GM21528 (cell line): ENCODE measurements at regions not wholly inside any gene's neighbourhood (a gene's known extent, or its start where the extent isn't known, plus 50 kb on each side); places are given as distances from the start of the nearest gene placed in this dataset.

Source experiments
- ATAC-seq: cut with Tn5 transposase; IDR thresholded peaks from one replicate; pipeline ENCODE4 v1.9.1; 2021; ENCODE audit warnings: mild to moderate bottlenecking, moderate library complexity; ENCODE audit not compliant: unreplicated experiment, low FRiP score

- no peak for ATAC-seq
Measured at GRCh38 chr10:125462845-125463244, 220.1 kb downstream of the TEX36 start.

- ATAC-seq = no peak
Measured at GRCh38 chr10:125460326-125460725, 222.6 kb downstream of the TEX36 start.

DNA sequence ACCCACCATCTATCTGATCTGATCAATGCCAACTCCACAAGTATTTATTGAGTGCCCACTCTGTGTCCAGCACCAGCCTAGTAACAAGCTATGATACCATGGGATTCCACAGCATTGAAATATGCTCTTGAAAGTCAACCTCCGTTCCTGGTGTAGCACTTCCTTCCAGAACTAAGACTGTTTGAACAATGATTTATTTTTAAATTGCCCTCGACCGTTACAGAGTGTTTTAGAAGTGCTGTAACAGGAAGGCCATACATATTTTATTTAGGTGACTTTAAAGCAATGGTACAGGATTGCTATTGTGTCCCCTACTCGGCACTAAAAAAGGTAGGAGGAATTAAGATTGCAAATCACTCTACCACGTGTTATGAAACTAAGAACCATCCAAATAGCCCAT is 225.6 kb downstream of the TEX36 start:
- no peak for ATAC-seq

- no peak for ATAC-seq
Measured at GRCh38 chr10:125455855-125456254, 227.1 kb downstream of the TEX36 start.

GRCh38 chr10:125455431-125455830 is 227.5 kb downstream of the TEX36 start:
- no peak for ATAC-seq

DNA sequence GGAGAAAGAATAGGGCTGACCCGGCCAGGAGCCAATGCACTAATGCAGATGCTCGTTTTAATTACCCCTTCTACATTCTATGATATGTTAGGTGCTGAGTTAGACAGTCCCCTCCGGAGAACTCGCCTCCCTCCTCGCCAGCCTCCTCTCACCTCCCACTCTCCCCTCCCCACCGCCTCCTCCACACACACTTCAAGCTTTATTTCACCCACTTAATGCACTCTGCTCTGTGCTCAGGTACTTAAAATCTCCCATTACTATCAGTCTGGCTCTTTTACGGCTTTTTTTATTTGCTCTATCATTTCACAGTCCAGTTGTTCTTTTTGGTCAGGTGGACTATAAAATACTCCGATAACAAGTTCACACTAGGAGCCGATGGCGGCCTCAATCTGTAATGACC is 231.6 kb downstream of the TEX36 start:
- ATAC-seq = no peak

DNA sequence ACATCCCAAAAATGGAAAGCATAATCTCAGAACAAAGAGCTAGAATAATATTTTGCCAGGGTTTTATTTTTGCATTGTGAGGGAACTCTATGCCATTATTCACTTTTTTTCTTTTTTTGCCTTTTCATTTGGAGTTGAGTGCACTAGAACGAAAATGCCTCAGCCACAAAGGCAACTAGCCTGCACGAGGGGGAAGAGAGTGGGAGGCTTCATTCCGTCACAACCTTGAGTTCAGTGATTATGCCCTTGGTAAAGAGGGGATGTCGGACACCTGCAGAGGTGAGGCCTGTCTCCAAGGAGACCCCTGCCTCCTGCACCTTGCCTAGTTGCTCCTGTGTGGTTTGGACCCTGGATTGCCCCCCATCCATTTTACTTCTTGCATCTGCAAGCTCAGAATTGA is 232.7 kb downstream of the TEX36 start:
- no peak for ATAC-seq

DNA sequence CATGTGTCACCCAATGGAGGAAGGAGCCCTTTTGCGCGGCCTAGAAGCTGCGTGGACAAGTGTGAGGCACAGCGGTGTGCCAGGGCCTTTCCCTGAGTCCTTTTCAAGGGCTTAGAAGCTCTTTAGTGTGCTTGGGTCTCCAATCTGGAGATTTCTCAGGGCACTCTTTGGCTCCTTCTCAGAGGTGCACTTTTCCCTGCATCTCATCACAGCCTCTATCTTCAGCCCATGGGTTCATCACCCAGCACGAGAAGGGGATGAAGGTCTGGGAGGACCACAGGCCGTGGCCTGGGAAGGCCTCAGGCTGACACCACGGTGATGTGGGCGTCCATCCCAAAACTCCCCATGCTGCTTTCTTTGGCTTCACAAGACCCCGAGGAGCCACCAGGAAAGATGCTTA is 233.4 kb downstream of the TEX36 start:
- ATAC-seq = no peak

DNA sequence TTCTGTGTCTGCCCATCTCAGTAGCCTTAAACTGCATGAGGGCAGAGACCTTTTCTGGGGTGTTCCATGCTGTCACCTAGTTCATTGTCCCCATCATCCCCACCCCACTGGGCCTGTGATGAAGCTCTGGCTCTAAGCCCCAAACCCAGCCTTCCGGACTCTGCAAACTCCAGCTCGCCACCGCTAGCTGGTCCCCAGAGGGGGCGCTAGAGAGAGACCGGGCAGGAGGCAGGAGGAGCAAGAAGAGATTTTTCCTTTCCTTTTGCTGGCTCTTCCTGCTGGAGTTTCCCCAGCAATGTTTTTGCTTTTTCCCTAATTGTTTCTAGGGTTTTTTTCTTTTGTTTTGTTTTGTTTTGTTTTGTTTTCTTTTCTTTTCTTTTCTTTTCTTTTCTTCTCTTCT is 234.4 kb downstream of the TEX36 start:
- ATAC-seq = no peak

GRCh38 chr10:125444790-125445189 is 238.2 kb downstream of the TEX36 start:
- no peak for ATAC-seq

- ATAC-seq = no peak
Measured at GRCh38 chr10:125442856-125443540, 240.0 kb downstream of the TEX36 start.

GRCh38 chr10:125441151-125441550 is 241.8 kb downstream of the TEX36 start:
- no peak for ATAC-seq

- ATAC-seq = no peak
Measured at GRCh38 chr10:125431149-125431548, 251.8 kb downstream of the TEX36 start.

DNA sequence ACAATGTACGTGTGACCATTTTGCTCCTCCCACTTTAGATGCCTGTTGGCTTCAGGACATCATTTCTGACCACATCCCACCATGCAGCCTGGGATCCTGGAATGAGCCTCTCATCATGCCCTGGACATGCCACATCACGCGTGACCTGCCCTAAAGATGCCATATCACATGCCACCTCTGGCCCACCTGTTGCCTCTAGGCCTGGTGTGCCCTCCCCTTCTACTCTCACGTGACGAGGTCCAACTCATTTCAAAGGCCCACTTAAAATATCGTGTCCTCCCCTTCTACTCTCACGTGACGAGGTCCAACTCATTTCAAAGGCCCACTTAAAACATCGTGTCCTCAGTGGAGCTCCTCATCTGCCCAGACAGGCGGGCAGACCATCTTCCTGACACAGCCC is 254.9 kb downstream of the TEX36 start:
- ATAC-seq = no peak

GRCh38 chr10:125424191-125424847 is 258.6 kb downstream of the TEX36 start:
- ATAC-seq = no peak

DNA sequence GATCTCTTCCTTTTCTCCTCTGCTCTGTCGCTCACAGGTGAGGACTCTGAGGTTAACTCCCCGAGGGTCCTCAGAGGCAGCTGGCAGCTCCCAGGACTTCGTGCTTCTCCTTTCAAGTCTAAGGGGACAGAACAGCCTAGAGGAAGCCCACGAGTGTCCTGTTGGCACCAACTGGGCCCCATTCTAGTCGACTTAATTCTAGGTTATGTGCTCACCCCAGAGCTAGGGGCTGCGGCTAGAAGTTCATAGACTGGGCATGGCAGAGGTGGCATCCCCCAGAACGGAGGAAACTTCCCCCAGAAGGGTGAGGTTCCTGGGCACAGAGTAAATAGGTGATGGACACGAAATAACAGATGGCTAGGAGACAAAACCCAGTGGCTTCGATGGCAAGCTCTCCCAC is 259.4 kb downstream of the TEX36 start:
- ATAC-seq = no peak

DNA sequence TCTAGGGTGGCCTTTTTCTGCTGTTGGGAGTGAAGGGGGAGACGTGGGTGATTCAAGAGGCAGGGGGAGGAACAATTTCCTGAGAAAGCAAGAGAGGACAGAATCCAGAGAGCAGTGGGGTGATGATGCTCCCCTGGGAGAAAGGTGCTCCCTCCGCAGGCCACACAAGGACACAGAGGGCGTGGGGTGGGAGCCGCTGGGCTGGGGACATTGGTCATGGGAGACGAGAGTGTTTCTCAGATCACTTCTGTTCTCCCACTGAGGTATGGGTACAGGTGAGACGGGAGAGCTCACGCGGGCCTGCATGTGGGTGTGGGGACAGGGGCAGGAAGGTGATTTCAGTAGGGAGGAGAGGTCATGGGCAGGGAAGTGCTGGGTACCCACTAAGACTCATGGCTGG is 259.5 kb upstream of the CTBP2 start:
- ATAC-seq = no peak

DNA sequence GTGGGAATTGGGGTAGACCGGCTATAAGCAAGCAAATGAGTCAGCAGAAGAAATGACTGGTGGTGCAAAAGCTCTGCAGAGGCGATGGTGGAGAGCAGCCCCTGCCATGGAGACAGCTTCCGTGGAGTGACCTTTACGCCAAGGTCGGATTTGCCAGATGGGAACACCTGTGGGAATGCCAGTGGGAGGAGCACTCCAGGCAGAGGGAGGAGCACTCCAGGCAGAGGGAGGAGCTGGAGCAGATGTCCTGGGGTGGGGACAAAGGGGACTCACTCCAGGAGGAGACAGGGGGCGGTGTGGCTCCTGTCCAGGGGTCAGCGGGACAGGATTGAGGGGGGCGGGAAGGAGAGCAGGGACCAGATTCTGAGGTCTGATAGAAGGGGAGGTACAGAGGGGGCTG is 258.8 kb upstream of the CTBP2 start:
- no peak for ATAC-seq

- ATAC-seq = no peak
Measured at GRCh38 chr10:125417605-125418004, 257.2 kb upstream of the CTBP2 start.

GRCh38 chr10:125415964-125416363 is 255.6 kb upstream of the CTBP2 start:
- ATAC-seq = no peak

DNA sequence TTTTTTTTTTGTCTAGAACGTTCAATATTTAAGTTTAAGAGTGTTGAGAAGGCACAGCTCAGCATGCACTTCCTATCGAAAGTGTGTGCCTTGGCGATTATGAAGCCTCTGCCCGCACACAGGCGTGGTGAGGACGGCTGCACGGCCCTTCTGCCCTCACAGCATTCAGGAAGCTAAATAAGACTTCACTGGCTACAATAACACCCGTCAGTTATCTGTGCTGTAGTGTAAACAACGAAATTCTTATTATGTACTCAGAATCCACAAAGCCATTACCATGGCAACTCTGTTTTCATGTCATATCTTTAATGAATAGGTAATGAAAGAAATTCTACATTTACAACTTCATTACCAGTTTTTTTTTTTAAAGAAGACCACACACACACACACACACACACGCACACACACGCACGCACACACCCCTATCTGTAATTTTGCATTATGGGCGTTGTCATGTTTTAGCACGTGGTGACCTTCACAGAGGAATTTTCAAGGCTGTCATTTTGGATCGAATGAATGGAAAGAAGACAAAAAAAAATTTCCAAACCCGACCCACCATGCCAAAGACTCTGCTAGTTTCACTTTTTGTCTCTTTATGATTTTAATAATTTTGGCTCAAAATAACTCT is 254.8 kb upstream of the CTBP2 start:
- no peak for ATAC-seq

DNA sequence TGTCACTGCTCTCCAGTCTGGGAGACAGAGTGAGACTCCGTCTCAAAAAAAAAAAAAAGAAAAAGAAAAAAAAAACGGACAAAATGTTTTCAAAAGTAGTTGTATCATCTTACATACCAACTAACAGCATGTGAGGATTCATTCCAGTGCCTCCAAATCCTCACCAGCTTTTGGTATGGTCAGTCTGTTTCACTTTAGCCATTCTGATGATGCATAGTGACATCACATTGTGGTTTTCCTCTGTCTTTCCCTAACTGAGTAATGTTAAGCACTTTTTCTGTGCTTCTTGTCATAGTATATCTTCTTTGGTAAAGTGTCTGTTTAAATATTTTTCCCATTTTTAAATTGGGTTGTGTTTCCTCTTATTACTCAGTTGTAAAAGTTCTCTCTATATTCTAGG is 251.4 kb upstream of the CTBP2 start:
- ATAC-seq = no peak
